HCT116 (cell line): ENCODE measurements at regions not wholly inside any gene's neighbourhood (a gene's known extent, or its start where the extent isn't known, plus 50 kb on each side); places are given as distances from the start of the nearest gene placed in this dataset.

Experiments used
- ATAC-seq: fragments of 200-7000 bp; cut with Tn5 transposase; 2 replicates; pipeline ENCODE4 v1.9.1; 2020; ENCODE audit warnings: mild to moderate bottlenecking, moderate library complexity
- BruUV-seq: library from RNA; stranded (reverse); fragments of 400-500 nt; replicated peaks from 2 replicates; lab custom pipeline; 2021; lab: Mats Ljungman, UMichigan
- CTCF ChIA-PET: fragments of 300-600 bp; sonication (Branson Sonifier 250); formaldehyde crosslinking; loops from one replicate; lab custom pipeline; 2021; ENCODE audit warnings: antibody characterized with exemption; lab: Charles Lee
- POLR2A ChIA-PET: fragments of 300-600, 350-600 bp; sonication (Branson Sonifier 250); formaldehyde crosslinking; loops from one replicate; lab custom pipeline; 2021; ENCODE audit warnings: antibody characterized with exemption; lab: Charles Lee
- RAD21 ChIA-PET, 2 experiments: fragments of 300-600 bp; sonication (Branson Sonifier 250); formaldehyde crosslinking; loops; one replicate each; lab custom pipeline; 2023; ENCODE audit warnings: low total read pairs in 2 of 2; ENCODE audit not compliant: uncharacterized antibody in 2 of 2, unreplicated experiment in 2 of 2, low non-redundant PET in 1 of 2; lab: Charles Lee
- DNase-seq: peaks from one replicate; pipeline ENCODE4 v3.0.0-alpha.2; 2010; ENCODE audit warnings: low read depth, low spot score
- H2AFZ ChIP-seq: fragments of 200-600 bp; shearing (Covaris generic), sonication (generic); 2 replicates; pipeline ENCODE4 v1.6.1; 2017; ENCODE audit warnings: low read depth, mixed run types, mixed read lengths, antibody characterized with exemption, low read length; ENCODE audit not compliant: poor library complexity, severe bottlenecking
- H3K27ac ChIP-seq: 2 replicates; pipeline ENCODE4 v1.5.1; 2012; ENCODE audit warnings: low read depth, low read length
- H3K27me3 ChIP-seq: fragments of 200-600 bp; sonication (generic); 2 replicates; pipeline ENCODE4 v1.6.1; 2016; ENCODE audit warnings: mixed run types, low read length, mixed read lengths; ENCODE audit not compliant: insufficient read depth
- H3K36me3 ChIP-seq, 2 experiments: fragments of 200-500 bp in 1 of 2; fragments of 200-600 bp in 1 of 2; sonication (Bioruptor generic) in 1 of 2; sonication (generic) in 1 of 2; 2 replicates each; pipeline versions ENCODE4 v1.5.1 to v1.6.1; 2014 to 2016; ENCODE audit warnings: low read length in 2 of 2, inconsistent platforms in 1 of 2, mixed read lengths in 1 of 2, mixed run types in 1 of 2; ENCODE audit not compliant: insufficient read depth in 2 of 2, control insufficient read depth in 1 of 2
- H3K4me1 ChIP-seq, 2 experiments: fragments of 200-600 bp in 1 of 2; sonication (generic) in 1 of 2; 2 replicates each; pipeline versions ENCODE4 v1.5.1 to v1.6.1; 2012 to 2017; ENCODE audit warnings: low read length in 2 of 2, inconsistent platforms in 1 of 2, mild to moderate bottlenecking in 1 of 2, mixed read lengths in 1 of 2, mixed run types in 1 of 2, moderate library complexity in 1 of 2; ENCODE audit not compliant: insufficient read depth in 2 of 2, control insufficient read depth in 1 of 2
- H3K4me2 ChIP-seq: fragments of 200-600 bp; sonication (generic); 2 replicates; pipeline ENCODE4 v1.6.1; 2017; ENCODE audit warnings: mixed run types, low read length, mixed read lengths
- H3K4me3 ChIP-seq, 2 experiments: fragments of 200-600 bp in 1 of 2; sonication (generic) in 1 of 2; replicated peaks in 1 of 2; 2 replicates each; pipeline ENCODE4 v1.5.1; 2011 to 2016; ENCODE audit warnings: low read length in 2 of 2, control low read depth in 1 of 2, low read depth in 1 of 2, mild to moderate bottlenecking in 1 of 2, mixed read lengths in 1 of 2, mixed run types in 1 of 2
- H3K79me2 ChIP-seq: fragments of 200-600 bp; sonication (generic); 2 replicates; pipeline ENCODE4 v1.6.1; 2017; ENCODE audit warnings: mild to moderate bottlenecking, mixed run types, low read length, moderate library complexity, mixed read lengths; ENCODE audit not compliant: insufficient read depth
- H3K9ac ChIP-seq: fragments of 200-600 bp; sonication (generic); 2 replicates; pipeline ENCODE4 v1.6.1; 2016; ENCODE audit warnings: low read length, mixed read lengths
- H3K9me2 ChIP-seq: fragments of 200-600 bp; sonication (generic), shearing (Covaris generic); 2 replicates; pipeline ENCODE4 v1.6.1; 2017; ENCODE audit warnings: mixed run types, mild to moderate bottlenecking, moderate library complexity; ENCODE audit not compliant: insufficient read depth
- H3K9me3 ChIP-seq, 2 experiments: fragments of 200-500 bp in 1 of 2; fragments of 200-600 bp in 1 of 2; sonication (Bioruptor generic) in 1 of 2; sonication (generic) in 1 of 2; 2 replicates each; pipeline ENCODE4 v1.6.1; 2014 to 2017; ENCODE audit warnings: low read length in 2 of 2, mixed read lengths in 2 of 2, inconsistent platforms in 1 of 2, low read depth in 1 of 2, mild to moderate bottlenecking in 1 of 2, mixed run types in 1 of 2, moderate library complexity in 1 of 2; ENCODE audit not compliant: control insufficient read depth in 1 of 2, insufficient read depth in 1 of 2
- H4K20me1 ChIP-seq: fragments of 200-600 bp; sonication (generic), shearing (Covaris generic); 2 replicates; pipeline ENCODE4 v1.6.1; 2017; ENCODE audit warnings: mixed run types, mild to moderate bottlenecking, moderate library complexity; ENCODE audit not compliant: insufficient read depth
- EGR1 ChIP-seq: IDR thresholded peaks from 2 replicates; pipeline ENCODE4 v1.6.1; 2012; ENCODE audit warnings: low read depth
- FOSL1 ChIP-seq: IDR thresholded peaks from 2 replicates; pipeline ENCODE4 v1.6.1; 2012; ENCODE audit warnings: low read depth
- JUND ChIP-seq: IDR thresholded peaks from 2 replicates; pipeline ENCODE4 v1.6.1; 2012
- POLR2AphosphoS5 ChIP-seq: IDR thresholded peaks from 2 replicates; pipeline ENCODE4 v1.6.1; 2011; ENCODE audit warnings: mild to moderate bottlenecking, low read depth, low read length, moderate library complexity
- SIN3A ChIP-seq: IDR thresholded peaks from 2 replicates; pipeline ENCODE4 v1.6.1; 2012; ENCODE audit warnings: low read depth
- SP1 ChIP-seq: IDR thresholded peaks from 2 replicates; pipeline ENCODE4 v1.6.1; 2012; ENCODE audit warnings: low read depth
- SRF ChIP-seq: IDR thresholded peaks from 2 replicates; pipeline ENCODE4 v1.6.1; 2012; ENCODE audit warnings: low read depth
- YY1 ChIP-seq: IDR thresholded peaks from 2 replicates; pipeline ENCODE4 v1.6.1; 2011; ENCODE audit warnings: low read length, low read depth, moderate library complexity, mild to moderate bottlenecking; ENCODE audit not compliant: insufficient replicate concordance; ENCODE audit errors: extremely low read depth
- intact Hi-C: fragments of 100-400 bp; cut with micrococcal nuclease; formaldehyde crosslinking; loops from 2 replicates; pipeline ENCODE4 v1.10.0; 2022
- TF ChIP-seq, protein P1 (sequence below), 3 experiments: fragments of 200-600 bp in 1 of 3; sonication (generic) in 1 of 3; IDR thresholded peaks in 2 of 3; conservative IDR thresholded peaks in 1 of 3; 2 replicates each; pipeline ENCODE4 v1.5.1; 2012 to 2017; ENCODE audit warnings: low read depth in 2 of 3, low read length in 2 of 3, antibody characterized with exemption in 1 of 3, borderline replicate concordance in 1 of 3, control low read depth in 1 of 3, mild to moderate bottlenecking in 1 of 3, mixed read lengths in 1 of 3, mixed run types in 1 of 3, moderate library complexity in 1 of 3; ENCODE audit not compliant: insufficient read depth in 1 of 3
- TF ChIP-seq, protein P2 (sequence below): IDR thresholded peaks from 2 replicates; pipeline ENCODE4 v1.6.1; 2012; ENCODE audit warnings: low read depth

DNA sequence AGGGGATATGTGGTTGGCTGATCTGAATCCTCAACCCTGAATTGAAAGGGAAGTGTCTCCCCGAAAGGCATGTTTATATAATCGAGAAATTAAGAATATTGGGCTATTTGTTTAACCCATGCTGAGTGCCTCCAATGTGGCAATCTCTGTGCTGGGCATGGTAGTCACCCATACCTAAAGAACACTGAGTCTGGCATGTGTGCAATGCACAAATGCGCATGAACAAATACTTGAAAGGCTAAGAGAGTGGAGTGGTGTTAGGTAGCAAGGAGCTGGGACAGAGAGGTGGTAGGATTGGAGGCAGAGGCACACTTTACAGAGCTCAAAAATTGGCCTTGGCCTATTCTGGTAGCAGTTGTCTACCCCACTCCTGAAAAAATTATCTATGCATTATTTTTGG, 645.1 kb upstream of the FAM98A start:
- Histone ChIP-seq H3K4me1 (no peaks in the 10 kb centered on the region), H2AFZ (no peak overlapping the region), H3K36me3 (no peaks in the 10 kb centered on the region), H3K27ac (no peak overlapping the region), H3K4me3 (no peak overlapping the region), H4K20me1 (no peaks in the 10 kb centered on the region), H3K9me3 (peaks cover 6 to 10% of the 10 kb centered on the region in 2 experiments; a peak in 2 of 4 replicates), H3K79me2 (no peaks in the 10 kb centered on the region), H3K9ac (no peak overlapping the region), H3K4me2 (no peak overlapping the region), H3K9me2 (no peaks in the 10 kb centered on the region), H3K27me3 (no peaks in the 10 kb centered on the region)
- no peak for DNase-seq
- BruUV-seq: no TSS peak
- POLR2A ChIA-PET: no interaction called here
- CTCF ChIA-PET: no interaction called here
- no peak for ATAC-seq
- RAD21 ChIA-PET: no interaction called here
- intact Hi-C loops: no loop called here
- no peak for TF ChIP-seq EGR1
- TF ChIP-seq, protein P1, sequence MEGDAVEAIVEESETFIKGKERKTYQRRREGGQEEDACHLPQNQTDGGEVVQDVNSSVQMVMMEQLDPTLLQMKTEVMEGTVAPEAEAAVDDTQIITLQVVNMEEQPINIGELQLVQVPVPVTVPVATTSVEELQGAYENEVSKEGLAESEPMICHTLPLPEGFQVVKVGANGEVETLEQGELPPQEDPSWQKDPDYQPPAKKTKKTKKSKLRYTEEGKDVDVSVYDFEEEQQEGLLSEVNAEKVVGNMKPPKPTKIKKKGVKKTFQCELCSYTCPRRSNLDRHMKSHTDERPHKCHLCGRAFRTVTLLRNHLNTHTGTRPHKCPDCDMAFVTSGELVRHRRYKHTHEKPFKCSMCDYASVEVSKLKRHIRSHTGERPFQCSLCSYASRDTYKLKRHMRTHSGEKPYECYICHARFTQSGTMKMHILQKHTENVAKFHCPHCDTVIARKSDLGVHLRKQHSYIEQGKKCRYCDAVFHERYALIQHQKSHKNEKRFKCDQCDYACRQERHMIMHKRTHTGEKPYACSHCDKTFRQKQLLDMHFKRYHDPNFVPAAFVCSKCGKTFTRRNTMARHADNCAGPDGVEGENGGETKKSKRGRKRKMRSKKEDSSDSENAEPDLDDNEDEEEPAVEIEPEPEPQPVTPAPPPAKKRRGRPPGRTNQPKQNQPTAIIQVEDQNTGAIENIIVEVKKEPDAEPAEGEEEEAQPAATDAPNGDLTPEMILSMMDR (IDR thresholded peaks at IDR 0.05 in 2 of 3, conservative IDR thresholded peaks at IDR 0.05 in 1 of 3; ENCODE audit: borderline replicate concordance in 1 of 3, insufficient read depth in 1 of 3, low read depth in 2 of 3, low read length in 2 of 3): no peak
- TF ChIP-seq SP1: no peak
- TF ChIP-seq SIN3A: no peak
- TF ChIP-seq SRF: no peak

DNA sequence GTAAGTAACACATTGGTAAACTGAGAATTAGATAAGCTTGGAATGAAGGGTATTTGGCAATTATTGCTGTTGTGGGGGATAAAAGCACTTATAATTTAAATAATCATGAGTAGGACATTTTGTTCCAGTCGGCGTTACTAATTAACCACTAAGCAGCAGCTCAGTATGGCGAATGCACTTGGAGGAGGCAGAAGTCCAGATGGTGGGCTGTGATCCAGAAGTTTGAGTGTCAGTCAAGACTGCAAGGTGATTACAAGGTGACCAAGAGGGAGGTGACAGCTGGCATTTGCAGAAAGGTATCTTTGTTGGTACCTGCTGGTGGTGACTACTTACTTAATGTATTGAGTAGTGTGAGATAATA, 643.6 kb upstream of the FAM98A start:
- H3K4me2 ChIP-seq: no peak overlapping the region
- no peak overlapping the region for H3K4me3 ChIP-seq
- CTCF ChIA-PET: no interaction called here
- H3K27me3 ChIP-seq: no peaks in the 10 kb centered on the region
- no peak overlapping the region for H3K9ac ChIP-seq
- RAD21 ChIA-PET: no interaction called here
- ATAC-seq: no peak
- no peak for DNase-seq
- no peaks in the 10 kb centered on the region for H3K4me1 ChIP-seq
- TF ChIP-seq JUND (no peak), FOSL1 (no peak), POLR2AphosphoS5 (no peak), YY1 (no peak)
- TF ChIP-seq, protein P1 (IDR thresholded peaks at IDR 0.05 in 2 of 3, conservative IDR thresholded peaks at IDR 0.05 in 1 of 3; ENCODE audit: borderline replicate concordance in 1 of 3, insufficient read depth in 1 of 3, low read depth in 2 of 3, low read length in 2 of 3): no peak
- TF ChIP-seq, protein P2, sequence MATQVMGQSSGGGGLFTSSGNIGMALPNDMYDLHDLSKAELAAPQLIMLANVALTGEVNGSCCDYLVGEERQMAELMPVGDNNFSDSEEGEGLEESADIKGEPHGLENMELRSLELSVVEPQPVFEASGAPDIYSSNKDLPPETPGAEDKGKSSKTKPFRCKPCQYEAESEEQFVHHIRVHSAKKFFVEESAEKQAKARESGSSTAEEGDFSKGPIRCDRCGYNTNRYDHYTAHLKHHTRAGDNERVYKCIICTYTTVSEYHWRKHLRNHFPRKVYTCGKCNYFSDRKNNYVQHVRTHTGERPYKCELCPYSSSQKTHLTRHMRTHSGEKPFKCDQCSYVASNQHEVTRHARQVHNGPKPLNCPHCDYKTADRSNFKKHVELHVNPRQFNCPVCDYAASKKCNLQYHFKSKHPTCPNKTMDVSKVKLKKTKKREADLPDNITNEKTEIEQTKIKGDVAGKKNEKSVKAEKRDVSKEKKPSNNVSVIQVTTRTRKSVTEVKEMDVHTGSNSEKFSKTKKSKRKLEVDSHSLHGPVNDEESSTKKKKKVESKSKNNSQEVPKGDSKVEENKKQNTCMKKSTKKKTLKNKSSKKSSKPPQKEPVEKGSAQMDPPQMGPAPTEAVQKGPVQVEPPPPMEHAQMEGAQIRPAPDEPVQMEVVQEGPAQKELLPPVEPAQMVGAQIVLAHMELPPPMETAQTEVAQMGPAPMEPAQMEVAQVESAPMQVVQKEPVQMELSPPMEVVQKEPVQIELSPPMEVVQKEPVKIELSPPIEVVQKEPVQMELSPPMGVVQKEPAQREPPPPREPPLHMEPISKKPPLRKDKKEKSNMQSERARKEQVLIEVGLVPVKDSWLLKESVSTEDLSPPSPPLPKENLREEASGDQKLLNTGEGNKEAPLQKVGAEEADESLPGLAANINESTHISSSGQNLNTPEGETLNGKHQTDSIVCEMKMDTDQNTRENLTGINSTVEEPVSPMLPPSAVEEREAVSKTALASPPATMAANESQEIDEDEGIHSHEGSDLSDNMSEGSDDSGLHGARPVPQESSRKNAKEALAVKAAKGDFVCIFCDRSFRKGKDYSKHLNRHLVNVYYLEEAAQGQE: no peak
- TF ChIP-seq, all 23 proteins: peak for 0
- no TSS peak for BruUV-seq
- no peaks in the 10 kb centered on the region for H3K36me3 ChIP-seq
- no peaks in the 10 kb centered on the region for H3K79me2 ChIP-seq
- H3K9me2 ChIP-seq: no peaks in the 10 kb centered on the region
- intact Hi-C loops: no loop called here
- H4K20me1 ChIP-seq: no peaks in the 10 kb centered on the region
- POLR2A ChIA-PET: no interaction called here
- H3K9me3 ChIP-seq: peaks cover 3 to 8% of the 10 kb centered on the region in 2 experiments; a peak in 2 of 4 replicates
- no peak overlapping the region for H2AFZ ChIP-seq
- no peak overlapping the region for H3K27ac ChIP-seq
